ENCODE measurements at regions not wholly inside any gene's neighbourhood (a gene's known extent, or its start where the extent isn't known, plus 50 kb on each side); places are given as distances from the start of the nearest gene placed in this dataset.

- ATAC-seq (ENCODE audit: low read depth), result no peak
- Mint-ChIP-seq H3K4me3 (no peak overlapping the region), H3K27ac (no peak overlapping the region), H3K4me1 (no peaks in the 10 kb centered on the region), H3K9me3 (peaks cover 3% of the 10 kb centered on the region), H3K27me3 (no peaks in the 10 kb centered on the region), H3K36me3 (ENCODE audit: low read depth) (no peaks in the 10 kb centered on the region)
- TF ChIP-seq, protein P1, sequence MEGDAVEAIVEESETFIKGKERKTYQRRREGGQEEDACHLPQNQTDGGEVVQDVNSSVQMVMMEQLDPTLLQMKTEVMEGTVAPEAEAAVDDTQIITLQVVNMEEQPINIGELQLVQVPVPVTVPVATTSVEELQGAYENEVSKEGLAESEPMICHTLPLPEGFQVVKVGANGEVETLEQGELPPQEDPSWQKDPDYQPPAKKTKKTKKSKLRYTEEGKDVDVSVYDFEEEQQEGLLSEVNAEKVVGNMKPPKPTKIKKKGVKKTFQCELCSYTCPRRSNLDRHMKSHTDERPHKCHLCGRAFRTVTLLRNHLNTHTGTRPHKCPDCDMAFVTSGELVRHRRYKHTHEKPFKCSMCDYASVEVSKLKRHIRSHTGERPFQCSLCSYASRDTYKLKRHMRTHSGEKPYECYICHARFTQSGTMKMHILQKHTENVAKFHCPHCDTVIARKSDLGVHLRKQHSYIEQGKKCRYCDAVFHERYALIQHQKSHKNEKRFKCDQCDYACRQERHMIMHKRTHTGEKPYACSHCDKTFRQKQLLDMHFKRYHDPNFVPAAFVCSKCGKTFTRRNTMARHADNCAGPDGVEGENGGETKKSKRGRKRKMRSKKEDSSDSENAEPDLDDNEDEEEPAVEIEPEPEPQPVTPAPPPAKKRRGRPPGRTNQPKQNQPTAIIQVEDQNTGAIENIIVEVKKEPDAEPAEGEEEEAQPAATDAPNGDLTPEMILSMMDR (IDR thresholded peaks at IDR 0.05), result no peak
- DNase-seq, result no peak
- ChIA-PET POLR2A (no interaction called here), CTCF (no interaction called here)
- intact Hi-C loops (cut with micrococcal nuclease), result no loop called here
These were observed 583.8 kb downstream of the NPHP4 start for GRCh38 chr1:5408401-5408800.

DNA sequence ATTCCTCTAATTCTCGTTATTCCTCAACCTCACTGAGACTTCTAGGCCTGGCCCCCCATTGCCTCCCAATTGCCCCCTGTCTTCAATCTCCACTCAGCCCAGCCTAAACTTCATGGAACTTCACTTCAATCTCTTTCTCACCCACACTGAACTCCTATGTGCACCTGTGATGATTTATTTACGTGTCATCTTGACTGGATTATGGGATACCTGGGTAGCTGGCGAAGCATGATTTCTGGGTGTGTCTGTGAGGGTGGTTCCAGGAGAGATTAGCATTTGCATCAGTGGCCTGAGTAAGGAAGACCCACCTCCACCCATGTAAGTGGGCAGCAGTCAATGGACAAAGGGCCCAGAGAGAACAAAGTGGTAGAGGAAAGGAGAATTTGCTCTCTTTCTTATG is 587.0 kb downstream of the NPHP4 start:
- Mint-ChIP-seq H3K9me3 (peaks cover 3% of the 10 kb centered on the region), H3K27me3 (no peaks in the 10 kb centered on the region), H3K4me1 (no peaks in the 10 kb centered on the region), H3K36me3 (ENCODE audit: low read depth) (no peaks in the 10 kb centered on the region), H3K4me3 (no peak overlapping the region), H3K27ac (no peak overlapping the region)
- intact Hi-C loops (cut with micrococcal nuclease), result no loop called here
- no peak for ATAC-seq (ENCODE audit: low read depth)
- ChIA-PET POLR2A (no interaction called here), CTCF (no interaction called here)
- TF ChIP-seq, protein P1 (IDR thresholded peaks at IDR 0.05), result no peak
- no peak for DNase-seq

DNA sequence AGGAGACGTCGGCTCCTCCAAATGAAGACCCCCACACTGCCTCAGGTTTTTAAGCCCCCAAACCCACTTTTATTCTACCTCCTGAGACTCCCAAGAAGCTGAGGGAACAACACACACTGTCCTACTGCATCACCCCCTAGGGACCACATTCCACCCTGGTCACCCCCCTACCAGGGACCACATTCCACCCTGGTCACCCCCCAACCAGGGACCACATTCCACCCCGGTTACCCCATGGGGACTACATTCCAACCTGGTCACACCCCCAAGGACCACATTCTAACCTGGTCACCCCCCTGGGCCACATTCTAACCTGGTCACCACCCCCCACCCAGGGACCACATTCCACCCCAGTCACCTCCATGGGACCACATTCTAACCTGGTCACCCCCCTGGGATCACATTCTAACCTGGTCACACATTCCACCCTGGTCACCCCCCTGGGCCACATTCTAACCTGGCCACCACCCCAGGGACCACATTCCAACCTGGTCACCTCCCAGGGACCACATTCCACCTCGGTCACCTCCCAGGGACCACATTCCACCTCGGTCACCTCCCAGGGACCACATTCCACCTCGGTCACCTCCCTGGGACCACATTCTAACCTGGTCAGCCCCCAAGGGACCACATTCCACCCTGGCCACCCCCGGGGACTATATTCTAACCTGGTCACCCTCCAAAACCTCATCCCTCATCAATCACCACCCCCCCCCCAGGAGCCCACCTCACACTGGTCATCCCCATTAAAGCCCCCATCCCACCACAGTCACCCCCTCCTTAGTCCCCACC is 587.6 kb downstream of the NPHP4 start:
- no peaks in the 10 kb centered on the region for H3K36me3 Mint-ChIP-seq (ENCODE audit: low read depth)

DNA sequence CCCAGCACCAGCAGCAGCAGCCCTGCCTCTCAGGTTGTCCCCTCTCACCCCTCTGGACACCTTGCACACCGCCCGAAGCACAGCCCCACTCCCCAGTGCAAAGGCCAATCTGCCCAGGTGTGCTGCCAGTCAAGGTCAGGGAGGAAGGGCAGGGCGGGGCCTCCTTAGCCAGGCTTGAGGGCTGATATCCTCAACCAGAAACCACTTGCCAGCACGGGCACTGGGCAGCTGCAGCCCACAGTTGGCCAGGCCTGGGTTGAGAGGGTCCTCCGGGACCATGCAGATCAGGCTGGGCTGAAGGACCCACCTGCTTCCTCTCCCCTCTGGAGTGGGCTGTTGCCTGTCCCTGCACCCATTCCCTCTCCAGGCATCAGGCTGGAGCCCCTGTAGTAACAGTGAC is 588.3 kb downstream of the NPHP4 start:
- ChIA-PET POLR2A (no interaction called here), CTCF (no interaction called here)
- H3K4me1 Mint-ChIP-seq, result no peaks in the 10 kb centered on the region
- no peaks in the 10 kb centered on the region for H3K27me3 Mint-ChIP-seq
- H3K9me3 Mint-ChIP-seq, result peaks cover 3% of the 10 kb centered on the region
- H3K4me3 Mint-ChIP-seq, result no peak overlapping the region
- ATAC-seq (ENCODE audit: low read depth) (no peak), DNase-seq (no peak)
- no peaks in the 10 kb centered on the region for H3K36me3 Mint-ChIP-seq (ENCODE audit: low read depth)
- intact Hi-C loops (cut with micrococcal nuclease), result no loop called here
- TF ChIP-seq, protein P1 (IDR thresholded peaks at IDR 0.05), result no peak
- H3K27ac Mint-ChIP-seq, result no peak overlapping the region

More for the DNA sequence above, 587.6 kb downstream of the NPHP4 start:
- Mint-ChIP-seq H3K4me1 (no peaks in the 10 kb centered on the region), H3K27me3 (no peaks in the 10 kb centered on the region), H3K4me3 (no peak overlapping the region), H3K27ac (no peak overlapping the region), H3K9me3 (peaks cover 3% of the 10 kb centered on the region)
- ChIA-PET POLR2A (no interaction called here), CTCF (no interaction called here)
- no peak for DNase-seq
- no peak for ATAC-seq (ENCODE audit: low read depth)
- TF ChIP-seq, protein P1 (IDR thresholded peaks at IDR 0.05), result no peak
- intact Hi-C loops (cut with micrococcal nuclease), result no loop called here

GRCh38 chr1:5402618-5403017 is 589.6 kb downstream of the NPHP4 start:
- no peaks in the 10 kb centered on the region for H3K36me3 Mint-ChIP-seq (ENCODE audit: low read depth)
- DNase-seq (no peak), ATAC-seq (ENCODE audit: low read depth) (no peak)
- H3K27me3 Mint-ChIP-seq, result no peaks in the 10 kb centered on the region
- ChIA-PET CTCF (no interaction called here), POLR2A (no interaction called here)
- H3K9me3 Mint-ChIP-seq, result peaks cover 3% of the 10 kb centered on the region
- H3K27ac Mint-ChIP-seq, result no peak overlapping the region
- no peak overlapping the region for H3K4me3 Mint-ChIP-seq
- H3K4me1 Mint-ChIP-seq, result no peaks in the 10 kb centered on the region
- TF ChIP-seq, protein P1 (IDR thresholded peaks at IDR 0.05), result no peak
- intact Hi-C loops (cut with micrococcal nuclease), result no loop called here

All from activated B cell treated with CpG ODN at 0.5 μM for 24 hours (primary cell).